Calu3 (cell line): ENCODE measurements at regions not wholly inside any gene's neighbourhood (a gene's known extent, or its start where the extent isn't known, plus 50 kb on each side); places are given as distances from the start of the nearest gene placed in this dataset.

ENCODE experiments used
- BruUV-seq: library from RNA; stranded (reverse); fragments of 400-500 nt; replicated peaks from 2 replicates; lab custom pipeline; 2021; lab: Mats Ljungman, UMichigan
- CTCF ChIA-PET: fragments of 300-600 bp; sonication (Branson Sonifier 250); formaldehyde crosslinking; loops from one replicate; lab custom pipeline; 2022; ENCODE audit warnings: antibody characterized with exemption; lab: Charles Lee
- DNase-seq: peaks from one replicate; pipeline ENCODE4 v3.0.0; 2022
- H3K27ac Mint-ChIP-seq: one replicate; pipeline ENCODE4 v1.8.0; 2022; ENCODE audit warnings: mixed read lengths; ENCODE audit not compliant: unreplicated experiment
- H3K27me3 Mint-ChIP-seq: one replicate; pipeline ENCODE4 v1.8.0; 2022; ENCODE audit warnings: mixed read lengths; ENCODE audit not compliant: unreplicated experiment
- H3K36me3 Mint-ChIP-seq: one replicate; pipeline ENCODE4 v1.8.0; 2022; ENCODE audit warnings: mild to moderate bottlenecking, moderate library complexity, mixed read lengths; ENCODE audit not compliant: insufficient read depth, unreplicated experiment
- H3K4me1 Mint-ChIP-seq: one replicate; pipeline ENCODE4 v1.8.0; 2022; ENCODE audit warnings: mild to moderate bottlenecking, low read depth, mixed read lengths; ENCODE audit not compliant: unreplicated experiment
- H3K4me3 Mint-ChIP-seq: one replicate; pipeline ENCODE4 v1.8.0; 2022; ENCODE audit warnings: mild to moderate bottlenecking, low read depth, moderate library complexity, mixed read lengths; ENCODE audit not compliant: unreplicated experiment
- H3K9me3 Mint-ChIP-seq: one replicate; pipeline ENCODE4 v1.8.0; 2022; ENCODE audit warnings: low read depth, mixed read lengths; ENCODE audit not compliant: unreplicated experiment
- intact Hi-C: fragments of 100-400 bp; cut with micrococcal nuclease; formaldehyde crosslinking; loops from one replicate; pipeline ENCODE4 v1.10.0; 2022; ENCODE audit not compliant: unreplicated experiment
- TF ChIP-seq, protein P1 (sequence below): fragments of 200-600 bp; IDR thresholded peaks from one replicate; pipeline ENCODE4 v1.8.0; 2022; ENCODE audit warnings: antibody characterized with exemption; ENCODE audit not compliant: unreplicated experiment

- H3K4me1 Mint-ChIP-seq: peaks cover 10% of the 10 kb centered on the region
- no peak for DNase-seq
- H3K27ac Mint-ChIP-seq: no peak overlapping the region
- TF ChIP-seq, protein P1, sequence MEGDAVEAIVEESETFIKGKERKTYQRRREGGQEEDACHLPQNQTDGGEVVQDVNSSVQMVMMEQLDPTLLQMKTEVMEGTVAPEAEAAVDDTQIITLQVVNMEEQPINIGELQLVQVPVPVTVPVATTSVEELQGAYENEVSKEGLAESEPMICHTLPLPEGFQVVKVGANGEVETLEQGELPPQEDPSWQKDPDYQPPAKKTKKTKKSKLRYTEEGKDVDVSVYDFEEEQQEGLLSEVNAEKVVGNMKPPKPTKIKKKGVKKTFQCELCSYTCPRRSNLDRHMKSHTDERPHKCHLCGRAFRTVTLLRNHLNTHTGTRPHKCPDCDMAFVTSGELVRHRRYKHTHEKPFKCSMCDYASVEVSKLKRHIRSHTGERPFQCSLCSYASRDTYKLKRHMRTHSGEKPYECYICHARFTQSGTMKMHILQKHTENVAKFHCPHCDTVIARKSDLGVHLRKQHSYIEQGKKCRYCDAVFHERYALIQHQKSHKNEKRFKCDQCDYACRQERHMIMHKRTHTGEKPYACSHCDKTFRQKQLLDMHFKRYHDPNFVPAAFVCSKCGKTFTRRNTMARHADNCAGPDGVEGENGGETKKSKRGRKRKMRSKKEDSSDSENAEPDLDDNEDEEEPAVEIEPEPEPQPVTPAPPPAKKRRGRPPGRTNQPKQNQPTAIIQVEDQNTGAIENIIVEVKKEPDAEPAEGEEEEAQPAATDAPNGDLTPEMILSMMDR: no peak
- no peak overlapping the region for H3K4me3 Mint-ChIP-seq
- H3K27me3 Mint-ChIP-seq: no peaks in the 10 kb centered on the region
- CTCF ChIA-PET: no interaction called here
- no TSS peak for BruUV-seq
- no peaks in the 10 kb centered on the region for H3K36me3 Mint-ChIP-seq
- intact Hi-C loops: no loop called here
- H3K9me3 Mint-ChIP-seq: peaks cover 5% of the 10 kb centered on the region
Measured at GRCh38 chr16:52869243-52869642, 183.5 kb downstream of the CHD9NB start.

GRCh38 chr16:52863000-52863399, 189.7 kb downstream of the CHD9NB start:
- Mint-ChIP-seq H3K27me3 (no peaks in the 10 kb centered on the region), H3K4me1 (peaks cover 36% of the 10 kb centered on the region), H3K36me3 (no peaks in the 10 kb centered on the region), H3K4me3 (no peak overlapping the region), H3K27ac (no peak overlapping the region), H3K9me3 (no peaks in the 10 kb centered on the region)
- TF ChIP-seq, protein P1: no peak
- CTCF ChIA-PET: no interaction called here
- DNase-seq: peak; percentile 33
- intact Hi-C loops: loop anchor here (5.0 kb wide), 2 partner anchors 49 to 411 kb away; no protein-coding TSS in a partner anchor
- BruUV-seq: no TSS peak

- TF ChIP-seq, protein P1: peak; percentile 48
- DNase-seq: peak; percentile 61
- no peaks in the 10 kb centered on the region for H3K9me3 Mint-ChIP-seq
- no peaks in the 10 kb centered on the region for H3K36me3 Mint-ChIP-seq
- CTCF ChIA-PET: interaction anchor here (0.9 to 3.4 kb wide), 7 partner anchors 51 to 793 kb away, joined by 3 to 24 read pairs (median 4); no protein-coding TSS in a partner anchor
- no peak overlapping the region for H3K4me3 Mint-ChIP-seq
- H3K4me1 Mint-ChIP-seq: peaks cover 36% of the 10 kb centered on the region
- H3K27ac Mint-ChIP-seq: no peak overlapping the region
- no peaks in the 10 kb centered on the region for H3K27me3 Mint-ChIP-seq
- intact Hi-C loops: loop anchor here (1.0 to 5.0 kb wide), 5 partner anchors 51 to 791 kb away; no protein-coding TSS in a partner anchor
- no TSS peak for BruUV-seq
Measured at GRCh38 chr16:52861614-52862022, 191.1 kb downstream of the CHD9NB start.

DNA sequence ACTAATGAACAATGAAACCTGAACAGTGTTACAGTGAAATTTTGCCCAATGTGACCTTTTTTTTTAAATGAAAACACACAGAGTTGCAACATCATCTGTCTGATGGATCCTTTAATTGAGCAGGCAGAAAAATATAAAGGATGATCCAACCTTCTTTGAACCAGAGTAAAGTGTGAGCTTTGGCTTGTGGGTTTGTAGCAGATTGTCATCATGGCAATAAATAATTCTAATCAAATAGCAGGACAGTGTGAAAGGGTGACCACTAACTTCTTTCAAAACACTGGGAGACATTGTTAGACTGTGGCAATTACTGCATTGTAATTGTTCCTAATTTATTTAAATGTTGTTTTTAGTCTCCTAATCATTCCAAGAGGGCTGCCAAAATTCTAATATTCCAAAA, 197.2 kb downstream of the CHD9NB start:
- no TSS peak for BruUV-seq
- Mint-ChIP-seq H3K4me1 (no peaks in the 10 kb centered on the region), H3K4me3 (no peak overlapping the region), H3K27ac (no peak overlapping the region), H3K36me3 (no peaks in the 10 kb centered on the region), H3K27me3 (no peaks in the 10 kb centered on the region), H3K9me3 (no peaks in the 10 kb centered on the region)
- TF ChIP-seq, protein P1: no peak
- CTCF ChIA-PET: no interaction called here
- intact Hi-C loops: no loop called here
- DNase-seq: no peak
